ENCODE measurements at regions not wholly inside any gene's neighbourhood (a gene's known extent, or its start where the extent isn't known, plus 50 kb on each side); places are given as distances from the start of the nearest gene placed in this dataset.

DNA sequence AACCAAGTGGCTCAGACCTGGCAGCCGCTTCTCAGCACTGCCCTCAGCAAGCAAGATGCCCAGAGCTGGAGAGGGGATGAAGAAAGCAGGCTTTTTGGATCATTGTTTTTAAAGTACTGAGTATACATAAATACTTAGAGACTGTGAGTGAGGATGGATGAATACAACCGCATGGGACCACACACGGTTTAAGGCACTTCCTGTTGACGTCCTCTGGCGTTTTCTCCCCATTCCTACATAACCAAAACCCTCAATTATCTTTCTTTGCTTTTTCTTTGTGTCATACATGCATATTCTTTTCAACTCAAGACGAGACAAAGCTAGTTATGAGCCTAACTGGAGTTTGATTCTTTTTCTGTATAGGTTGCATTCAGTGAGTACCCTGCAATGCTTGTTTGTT is 198.4 kb downstream of the GALR1 start:
- no peak for DNase-seq

DNA sequence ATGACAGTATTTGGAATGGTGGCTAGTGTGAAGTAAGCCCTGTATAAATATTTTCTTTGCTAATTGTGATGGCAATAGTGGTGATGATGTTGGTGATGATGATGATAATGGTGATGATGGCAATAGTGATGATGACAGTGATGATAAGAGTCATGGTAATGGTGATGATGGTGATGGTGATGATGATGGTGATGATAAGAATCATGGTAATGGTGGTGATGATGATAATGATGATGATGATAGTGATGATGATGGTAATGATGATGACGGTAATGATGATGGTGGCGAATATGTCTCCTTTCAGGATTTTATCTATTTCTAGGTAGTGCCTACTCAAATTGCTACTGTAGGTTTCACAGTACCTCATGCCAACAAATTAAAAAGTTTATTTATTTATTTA is 205.4 kb downstream of the GALR1 start:
- DNase-seq: no peak

DNA sequence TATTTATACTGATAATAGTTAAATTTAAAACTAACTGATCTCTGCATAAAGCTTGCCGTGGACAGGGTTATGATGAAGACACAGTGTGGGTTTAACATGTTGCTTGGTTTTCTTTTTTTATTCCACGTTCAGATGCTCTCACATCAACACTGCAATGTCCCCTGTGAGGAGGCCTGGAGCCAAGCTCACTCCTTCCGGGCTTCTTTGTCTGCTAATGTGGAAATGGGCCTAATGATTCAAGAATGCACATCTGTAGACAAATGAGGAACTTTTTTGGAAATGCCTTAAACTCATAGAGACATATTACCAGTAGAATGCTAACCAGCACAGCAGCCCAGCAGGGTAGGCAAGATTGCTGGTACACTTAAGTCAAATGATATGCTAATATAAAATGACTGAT is 208.0 kb downstream of the GALR1 start:
- DNase-seq: no peak

DNA sequence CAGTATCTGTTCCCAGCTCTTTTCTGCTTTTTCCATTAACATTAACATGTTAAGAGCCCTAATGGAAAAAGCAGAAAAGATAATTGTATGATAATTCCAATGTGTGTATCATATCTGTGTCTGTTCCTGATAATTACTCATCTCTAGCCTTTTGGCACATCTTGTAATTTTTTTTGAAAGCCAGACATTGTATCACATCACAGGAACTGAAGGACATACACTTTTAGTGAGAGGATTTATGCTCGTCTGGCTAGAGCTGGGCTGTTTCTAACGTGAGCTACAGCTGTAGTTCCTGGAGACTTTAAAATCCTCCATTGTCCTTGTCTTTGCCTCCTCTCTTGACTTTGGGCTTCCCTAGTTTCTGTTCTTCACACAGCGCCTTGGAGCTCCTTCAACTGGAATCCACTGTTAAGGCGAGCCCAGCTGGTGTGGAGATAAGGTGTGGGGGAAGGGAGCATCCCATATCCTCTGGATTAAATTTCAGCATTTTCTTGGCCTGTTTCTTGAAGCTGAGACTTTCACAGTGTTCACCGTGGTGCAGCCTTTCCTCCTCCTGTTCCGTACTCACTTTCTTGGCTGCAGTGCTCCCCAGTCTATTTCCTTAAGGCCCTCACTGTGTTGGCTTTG is 211.5 kb downstream of the GALR1 start:
- no peak for DNase-seq

DNA sequence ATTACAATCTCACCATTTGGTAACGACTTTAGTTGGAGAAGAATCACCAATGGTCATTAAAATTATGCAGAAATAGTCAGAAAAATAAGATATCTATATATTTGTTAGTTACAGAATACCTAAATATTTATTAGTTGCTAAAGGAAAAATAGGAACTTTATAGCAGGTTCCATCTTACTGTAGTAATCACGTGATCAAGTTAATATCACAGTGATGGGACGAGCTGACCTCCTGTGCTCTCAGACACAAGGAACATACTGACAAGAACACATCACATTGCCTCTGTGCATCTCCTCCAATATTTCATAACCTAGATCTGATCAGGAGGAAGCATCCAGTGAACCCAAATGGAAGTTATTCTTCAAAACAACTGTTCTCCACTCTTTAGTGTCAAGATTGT is 215.3 kb downstream of the GALR1 start:
- DNase-seq: no peak

DNA sequence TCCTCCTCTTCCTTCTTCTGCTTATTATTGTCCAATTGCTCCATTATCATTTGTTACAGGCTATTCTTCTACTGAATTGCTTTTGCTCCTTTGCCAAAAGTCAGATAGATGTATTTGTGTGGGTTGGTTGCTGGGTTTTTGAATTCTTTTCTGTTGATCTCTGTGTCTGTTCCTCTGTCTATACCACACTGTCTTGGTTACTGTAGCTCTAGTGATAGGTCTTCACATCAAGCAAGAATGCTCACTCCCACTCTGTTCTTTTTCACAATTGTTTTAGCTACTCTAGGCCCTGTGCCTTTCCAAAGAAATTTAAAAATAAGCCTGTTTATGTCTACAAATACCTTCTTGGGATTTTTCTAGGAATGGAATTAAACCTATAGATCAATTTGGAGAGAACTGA is 217.2 kb downstream of the GALR1 start:
- DNase-seq: no peak

DNA sequence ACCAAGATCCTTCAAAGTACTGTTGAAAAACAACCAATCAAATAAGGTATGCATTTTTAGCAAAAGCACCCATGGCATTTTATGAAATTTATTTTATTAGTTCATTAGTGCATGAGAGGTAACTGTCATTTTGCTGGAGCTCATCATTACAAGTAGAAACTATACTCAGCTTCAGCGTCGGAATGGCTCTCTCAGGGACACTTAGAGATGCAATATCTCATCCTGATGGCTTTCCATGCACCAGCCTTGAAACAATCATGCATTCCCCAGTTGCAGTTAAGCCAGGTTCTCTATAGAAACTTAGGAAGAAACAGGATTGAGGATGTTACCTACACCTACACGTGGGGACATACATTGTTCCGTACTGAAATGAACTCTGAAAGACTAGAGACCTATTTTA is 219.5 kb downstream of the GALR1 start:
- no peak for DNase-seq

DNA sequence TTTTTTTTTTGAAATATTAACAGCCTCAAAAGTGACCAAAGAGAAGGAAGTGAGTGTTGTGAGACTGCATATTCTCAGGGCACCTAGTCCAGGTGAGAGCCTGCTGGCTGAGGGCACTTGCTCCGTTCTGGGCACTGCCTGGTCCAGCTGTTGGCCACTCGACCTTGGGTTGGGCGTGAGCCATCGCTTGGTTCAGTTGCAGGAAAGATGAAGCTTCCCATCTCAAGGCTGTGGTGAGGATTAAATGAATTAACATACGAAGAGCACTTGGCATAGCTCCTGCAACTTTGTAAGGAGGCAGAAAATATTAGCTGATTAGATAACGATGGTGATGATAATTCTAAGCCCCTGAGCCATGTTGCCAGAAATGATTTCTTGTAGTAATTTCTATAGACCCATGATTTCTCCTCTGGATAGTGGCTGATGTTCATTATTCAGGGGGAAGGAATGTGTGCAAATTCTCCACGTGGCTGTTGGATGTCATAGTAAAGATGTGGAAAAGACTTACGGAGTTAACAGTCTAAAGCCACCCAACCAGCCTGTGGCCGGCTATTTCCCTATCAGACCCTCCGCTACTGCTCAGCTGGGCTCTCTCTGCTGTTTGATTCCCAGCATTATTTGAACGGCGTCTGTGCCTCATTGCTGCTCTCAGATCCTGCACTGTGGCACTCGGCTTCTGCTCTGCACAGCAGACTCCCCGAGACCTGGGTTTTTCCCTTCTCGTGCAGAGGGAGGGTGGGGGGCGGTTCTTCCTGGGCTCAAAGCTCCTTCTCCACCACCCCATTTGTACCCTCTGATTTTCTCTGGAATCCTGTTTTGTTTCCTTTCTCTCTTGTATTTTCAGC is 221.1 kb downstream of the GALR1 start:
- no peak for DNase-seq

DNA sequence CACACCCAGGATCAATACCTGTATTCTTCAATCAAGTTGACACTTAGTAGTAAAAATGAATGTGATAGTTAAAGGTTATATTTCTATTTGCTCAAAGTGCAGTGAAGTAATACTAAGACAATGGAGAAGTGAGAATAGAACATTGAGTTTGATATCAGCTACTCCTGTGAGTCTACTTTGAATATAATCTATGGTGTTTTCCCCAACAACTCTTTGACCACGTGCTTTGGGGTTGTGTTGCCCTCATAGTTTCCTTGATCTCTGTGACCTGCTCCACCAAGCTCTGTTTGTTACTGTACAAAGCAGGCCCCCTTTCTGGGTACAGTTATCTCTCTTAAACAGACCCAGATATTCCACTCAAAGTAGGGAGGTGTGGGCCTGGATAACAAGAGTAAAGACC is 222.9 kb downstream of the GALR1 start:
- no peak for DNase-seq

DNA sequence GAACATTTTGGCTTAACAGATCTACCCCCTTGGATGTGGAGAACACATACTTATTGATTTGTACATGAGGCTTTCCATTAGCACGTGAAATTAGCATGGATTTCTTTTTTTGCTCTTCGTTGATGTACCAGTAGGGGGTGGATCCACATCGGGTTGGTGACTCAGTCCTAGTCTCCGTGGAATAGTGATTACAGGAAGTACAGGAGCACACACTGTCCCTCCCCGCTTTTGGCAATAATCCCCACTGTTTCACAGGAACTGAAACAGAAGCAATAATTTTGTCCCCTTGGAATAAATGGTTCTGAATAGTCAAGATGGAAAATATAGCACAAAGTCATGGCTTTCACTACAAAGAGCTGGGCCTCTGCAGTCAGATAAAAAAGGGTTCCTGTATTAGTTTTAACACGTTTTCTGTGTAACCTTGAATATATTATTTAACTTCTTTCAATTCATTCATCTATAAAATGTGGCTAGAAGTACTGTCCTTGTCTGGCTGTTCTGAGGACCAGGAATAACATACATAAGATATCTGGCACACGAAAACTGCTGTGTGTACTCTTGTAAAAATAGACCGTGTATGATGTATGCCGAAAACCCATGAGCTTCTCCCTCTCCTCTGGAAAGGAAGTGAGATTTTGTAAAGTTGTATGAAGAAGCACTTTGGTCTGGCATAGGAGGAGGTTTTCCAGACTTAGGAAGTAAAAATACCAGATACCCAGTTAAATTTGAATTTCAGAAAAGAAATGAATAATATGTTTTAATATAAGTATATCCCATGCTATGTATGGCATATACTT is 229.2 kb downstream of the GALR1 start:
- no peak for DNase-seq

DNA sequence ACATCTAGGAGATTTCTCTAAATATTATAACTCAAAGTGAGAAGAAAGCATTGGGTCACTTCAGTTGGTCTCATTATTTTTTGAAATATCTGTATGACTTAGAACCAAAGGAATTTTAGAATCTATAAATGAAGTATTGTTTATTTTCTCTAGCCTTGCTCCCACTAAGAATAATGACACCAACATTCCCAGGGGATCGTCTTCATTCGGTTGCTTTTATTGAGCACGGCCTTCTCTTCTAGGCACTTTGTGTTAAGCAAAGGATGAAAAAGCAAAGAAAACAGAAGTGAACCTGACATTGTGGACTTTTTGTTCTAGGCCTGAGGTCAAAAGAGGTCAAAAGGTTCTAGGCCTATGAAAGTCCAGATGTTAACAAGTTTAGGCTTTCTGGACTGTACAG is 231.9 kb downstream of the GALR1 start:
- DNase-seq: no peak

DNA sequence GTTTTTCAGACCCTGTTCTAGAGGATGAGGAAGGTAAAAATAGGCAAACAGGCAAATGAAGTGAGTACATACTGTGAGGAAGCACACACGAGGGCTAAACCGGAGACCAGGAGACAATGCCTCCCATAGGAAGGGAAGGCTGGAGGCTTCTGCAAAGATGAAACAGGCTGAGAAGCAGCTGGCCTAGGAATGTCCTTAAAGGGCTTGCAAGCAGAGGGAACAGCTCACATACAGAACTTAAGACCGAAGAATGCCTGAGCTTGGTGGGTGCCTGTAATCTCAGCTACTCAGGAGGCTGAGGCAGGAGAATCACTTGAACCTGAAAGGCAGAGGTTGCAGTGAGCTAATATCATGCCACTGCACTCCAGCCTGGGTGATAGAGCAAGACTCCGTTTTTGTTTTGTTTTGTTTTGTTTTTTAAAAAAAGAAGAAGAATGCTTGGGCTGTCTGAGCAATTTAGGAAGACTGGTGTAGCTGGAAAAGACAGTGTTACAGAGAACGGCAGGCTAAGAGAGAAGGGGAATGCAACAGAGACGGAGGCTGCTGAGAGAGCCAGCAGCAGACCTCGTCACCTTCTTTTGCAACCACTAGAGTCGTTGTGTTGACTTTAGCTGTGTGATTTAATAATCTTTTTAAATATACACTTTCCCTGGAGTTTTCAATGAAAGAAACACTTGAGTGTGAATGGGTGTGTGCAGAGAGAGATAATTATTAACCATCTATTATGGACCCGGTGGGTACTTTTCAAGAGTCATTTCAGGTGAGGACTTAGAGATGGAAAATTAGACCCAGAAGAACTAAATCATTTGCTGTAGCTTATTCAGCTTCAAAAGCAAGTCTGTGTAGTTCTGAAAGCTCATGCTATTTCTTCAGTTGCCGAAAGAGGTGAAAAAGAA is 232.8 kb downstream of the GALR1 start:
- DNase-seq: no peak

DNA sequence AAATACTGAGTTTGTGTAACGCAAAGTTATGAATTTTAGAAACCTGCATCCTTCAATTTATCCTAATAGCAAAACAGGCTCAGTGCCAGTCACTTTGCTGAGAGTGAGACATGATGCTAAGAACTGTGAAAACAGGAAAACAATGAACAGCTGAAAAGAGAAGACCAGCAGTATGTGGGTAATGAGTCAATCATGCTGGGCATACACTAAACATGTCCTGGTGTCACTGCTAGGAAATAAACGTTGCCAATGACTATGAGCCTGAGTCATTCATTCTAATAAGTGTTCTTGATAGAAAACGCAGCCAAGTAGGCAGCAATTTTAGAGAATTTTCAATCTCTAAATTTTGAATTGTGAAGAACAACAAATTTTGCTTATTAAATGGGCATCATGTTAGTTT is 237.3 kb downstream of the GALR1 start:
- no peak for DNase-seq

DNA sequence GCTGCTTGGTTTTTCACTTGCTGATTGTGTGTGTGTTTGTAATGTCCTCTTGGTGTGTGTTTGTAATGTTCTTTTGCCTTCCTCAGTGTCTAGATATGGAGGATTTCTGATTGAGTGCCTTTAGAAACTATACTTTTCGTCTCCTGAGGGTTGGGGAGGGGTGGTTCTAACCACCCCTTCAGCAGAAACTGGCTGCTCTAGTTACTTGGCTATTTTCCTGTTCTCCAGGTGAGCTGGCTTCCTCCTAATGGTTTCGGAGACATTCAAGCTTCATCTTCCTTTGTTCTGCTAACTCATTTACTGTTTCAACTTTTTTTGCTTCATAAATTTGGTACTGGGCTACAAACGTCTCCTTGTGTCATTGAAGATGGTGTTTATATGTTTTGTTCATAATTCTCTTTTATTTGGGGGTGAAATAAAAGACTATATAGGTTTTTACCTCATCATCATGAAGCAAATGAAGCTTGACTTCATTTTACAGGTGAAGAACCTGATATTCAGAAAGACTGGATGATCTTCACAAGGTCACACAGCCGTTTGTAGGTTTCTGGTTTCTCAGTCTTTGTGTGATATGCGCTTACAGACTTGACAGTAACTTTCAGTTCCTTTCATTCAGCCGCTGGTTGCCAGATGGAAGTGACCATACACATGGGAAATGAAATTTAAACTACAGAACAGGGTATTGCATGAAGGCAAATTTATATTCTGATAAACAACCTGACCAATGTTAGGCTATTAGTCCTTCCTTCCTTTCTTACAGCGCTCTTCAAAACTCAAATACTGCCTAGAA is 238.5 kb downstream of the GALR1 start:
- DNase-seq: no peak

DNA sequence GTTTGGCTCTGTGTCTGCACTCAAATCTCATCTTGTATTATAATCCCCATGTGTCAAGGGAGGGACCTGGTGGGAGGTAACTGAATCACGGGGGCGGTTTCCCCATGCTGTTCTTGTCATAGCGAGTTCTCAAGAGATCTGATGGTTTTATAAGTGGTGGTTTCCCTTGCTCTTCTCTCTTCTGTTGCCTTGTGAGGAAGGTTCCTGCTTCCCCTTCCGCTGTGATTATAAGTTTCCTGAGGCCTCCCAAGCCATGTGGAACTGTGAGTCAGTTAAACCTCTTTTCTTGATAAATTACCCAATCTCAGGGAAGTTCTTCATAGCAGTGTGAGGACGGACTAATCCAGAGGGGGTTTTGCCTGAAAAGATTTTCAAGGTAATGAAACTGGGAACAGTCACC is 245.4 kb downstream of the GALR1 start:
- DNase-seq: no peak

DNA sequence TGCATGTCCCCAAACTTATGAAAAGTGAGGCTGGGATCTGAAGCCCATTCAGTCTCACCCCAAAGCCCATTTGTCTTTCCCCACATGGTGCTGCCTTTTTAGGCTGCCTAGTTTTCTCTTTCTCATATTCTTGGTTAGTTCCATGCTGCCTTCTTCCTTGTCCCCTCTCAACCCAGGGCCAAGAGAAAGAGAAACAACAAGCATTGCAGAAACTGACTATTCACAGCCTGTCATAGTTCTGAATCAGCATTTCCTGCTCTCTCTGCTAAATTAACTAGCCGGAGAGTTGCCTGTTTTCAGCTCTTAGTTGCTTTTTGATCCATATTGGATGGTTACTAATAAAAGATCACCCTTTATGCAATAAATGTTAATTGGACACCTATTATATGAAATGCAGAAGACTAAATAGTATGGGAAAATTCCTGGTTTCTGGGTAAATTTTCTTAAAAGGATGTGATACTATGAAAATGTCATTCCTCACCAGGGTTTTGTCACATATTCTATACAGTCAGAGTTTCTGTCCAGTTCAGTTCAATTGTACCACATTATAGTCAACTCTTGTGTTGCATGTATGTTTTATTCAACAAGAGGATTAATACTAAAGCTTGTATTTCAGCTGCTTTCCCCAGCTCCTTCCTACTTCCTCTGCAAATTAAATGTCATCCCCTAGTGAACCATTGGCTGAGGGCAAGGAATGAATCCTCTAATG is 246.5 kb downstream of the GALR1 start:
- no peak for DNase-seq

DNA sequence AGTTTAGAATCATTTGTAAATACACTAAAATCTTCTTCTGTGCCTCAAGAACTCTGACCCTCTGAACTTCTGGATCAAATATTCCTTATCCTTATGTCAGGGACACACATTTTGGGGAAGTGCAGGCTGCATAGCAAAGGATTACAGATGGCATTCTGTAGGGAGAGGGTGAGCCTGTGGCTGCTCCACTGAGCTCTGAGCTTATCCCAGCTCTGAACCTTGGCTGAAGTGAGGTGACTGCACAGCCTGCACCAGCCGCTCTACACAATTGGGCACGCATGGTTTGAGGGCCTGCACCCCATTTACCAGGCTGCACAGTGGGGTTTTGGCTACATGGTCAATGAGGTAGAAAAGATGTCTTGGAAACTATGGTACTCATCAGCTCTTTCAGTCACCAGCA is 251.6 kb downstream of the GALR1 start:
- no peak for DNase-seq

DNA sequence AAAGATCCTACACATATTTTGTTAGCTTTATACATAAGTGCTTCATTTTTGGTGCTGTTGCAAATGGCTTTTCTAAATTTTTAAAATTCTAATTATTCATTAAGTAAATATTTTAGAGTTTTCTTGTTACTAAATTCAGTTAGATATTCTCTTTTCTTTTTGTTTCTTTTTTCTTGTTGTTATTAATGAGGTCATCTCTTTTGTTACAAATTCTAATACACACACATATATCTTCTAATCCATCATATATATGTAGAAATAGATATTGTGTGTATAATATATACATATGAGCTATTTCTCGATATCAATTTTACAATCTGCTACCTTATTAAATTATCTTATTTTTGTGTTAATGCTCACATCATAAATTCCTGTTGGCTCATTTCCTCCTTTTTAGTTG is 255.9 kb downstream of the GALR1 start:
- DNase-seq: no peak

DNA sequence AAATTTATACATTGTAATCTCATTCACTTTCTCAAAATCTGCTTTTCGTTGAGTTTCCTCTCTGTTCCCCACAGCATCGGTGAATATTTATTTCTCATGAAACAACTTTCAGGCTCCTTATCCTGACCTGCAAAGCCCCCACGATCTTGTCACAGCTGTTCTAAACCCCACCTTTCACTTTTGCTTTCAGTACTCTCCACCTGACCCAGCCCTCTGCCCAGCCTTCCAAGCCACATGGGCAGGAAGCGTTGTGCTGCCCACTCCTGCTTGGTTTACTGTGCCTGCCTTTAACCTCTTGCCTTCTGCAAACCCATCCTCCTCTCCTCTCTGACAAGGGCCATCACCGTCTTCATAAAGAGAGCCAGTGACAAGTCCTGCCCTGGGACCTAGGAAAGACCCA is 262.5 kb downstream of the GALR1 start:
- DNase-seq: no peak

DNA sequence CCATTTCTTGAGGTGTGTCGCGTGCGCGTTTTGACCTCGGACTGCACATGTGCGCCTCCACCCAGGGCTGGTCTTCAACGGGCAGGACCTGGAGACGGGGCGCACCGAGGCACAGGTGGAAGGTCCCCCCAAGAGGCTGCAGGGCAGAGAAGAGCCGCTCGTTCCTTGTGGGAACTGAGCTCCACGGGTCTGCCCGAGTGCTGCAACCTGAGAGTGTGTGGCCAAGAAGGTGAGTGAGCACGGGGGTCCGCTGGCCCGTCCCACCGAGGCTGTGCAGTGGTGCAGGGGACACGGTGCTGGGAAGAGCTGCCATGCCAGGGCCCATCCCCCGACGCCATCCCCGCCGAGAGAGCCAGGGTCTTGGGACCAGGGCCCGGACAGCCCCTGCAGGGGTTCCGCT is 268.3 kb downstream of the GALR1 start:
- no peak for DNase-seq

Measured in renal pelvis (tissue), 1 donor.